Gastroesophageal sphincter (tissue), 3 donors: ENCODE measurements at regions not wholly inside any gene's neighbourhood (a gene's known extent, or its start where the extent isn't known, plus 50 kb on each side); places are given as distances from the start of the nearest gene placed in this dataset.

Source experiments
- POLR2A ChIP-seq, 2 donors: fragments of 450-650 bp; IDR thresholded peaks; one replicate each; pipeline ENCODE4 v1.6.1; 2017; ENCODE audit warnings: antibody characterized with exemption in 2 of 2, mild to moderate bottlenecking in 2 of 2, moderate library complexity in 1 of 2
- POLR2AphosphoS5 ChIP-seq: sonication (generic); formaldehyde crosslinking; IDR thresholded peaks from one replicate; pipeline ENCODE4 v1.6.1; 2017; ENCODE audit warnings: antibody characterized with exemption
- TF ChIP-seq, protein P1 (sequence below), 4 experiments: fragments of 200-600 bp in 2 of 4; fragments of 450-650 bp in 2 of 4; sonication (generic) in 1 of 4; IDR thresholded peaks; one replicate each; pipeline ENCODE4 v1.5.1; 2017 to 2019; ENCODE audit warnings: antibody characterized with exemption in 4 of 4, mild to moderate bottlenecking in 2 of 4, moderate library complexity in 2 of 4

DNA sequence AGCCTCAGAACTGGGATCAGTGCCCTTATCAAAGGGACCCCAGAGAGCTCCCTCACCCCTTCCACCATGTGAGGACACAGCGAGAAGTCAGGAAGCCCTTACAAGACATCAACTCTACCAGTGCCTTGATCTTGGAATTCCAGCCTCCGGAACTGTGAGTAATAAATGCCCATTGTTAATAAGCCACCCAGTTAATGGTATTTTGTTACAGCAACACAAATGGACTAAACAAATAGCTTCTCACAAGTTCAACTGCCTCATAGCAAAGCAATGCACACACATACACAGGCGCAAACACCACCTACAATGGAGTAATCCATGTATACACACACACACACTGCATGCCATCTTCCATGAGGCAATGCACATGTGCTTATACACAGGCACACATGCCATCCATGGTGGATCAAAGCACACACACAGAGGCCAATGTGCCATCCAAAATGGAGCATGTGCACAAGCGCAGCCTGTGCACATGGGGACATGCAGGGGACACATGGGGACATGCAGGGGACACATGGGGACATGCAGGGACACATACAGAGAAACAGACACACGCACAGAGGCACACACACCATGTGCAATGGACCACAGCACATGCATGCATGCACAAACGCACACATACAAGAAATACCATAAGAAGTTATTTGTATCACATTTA lies 137.6 kb upstream of the TBL1X start:
- TF ChIP-seq, protein P1, sequence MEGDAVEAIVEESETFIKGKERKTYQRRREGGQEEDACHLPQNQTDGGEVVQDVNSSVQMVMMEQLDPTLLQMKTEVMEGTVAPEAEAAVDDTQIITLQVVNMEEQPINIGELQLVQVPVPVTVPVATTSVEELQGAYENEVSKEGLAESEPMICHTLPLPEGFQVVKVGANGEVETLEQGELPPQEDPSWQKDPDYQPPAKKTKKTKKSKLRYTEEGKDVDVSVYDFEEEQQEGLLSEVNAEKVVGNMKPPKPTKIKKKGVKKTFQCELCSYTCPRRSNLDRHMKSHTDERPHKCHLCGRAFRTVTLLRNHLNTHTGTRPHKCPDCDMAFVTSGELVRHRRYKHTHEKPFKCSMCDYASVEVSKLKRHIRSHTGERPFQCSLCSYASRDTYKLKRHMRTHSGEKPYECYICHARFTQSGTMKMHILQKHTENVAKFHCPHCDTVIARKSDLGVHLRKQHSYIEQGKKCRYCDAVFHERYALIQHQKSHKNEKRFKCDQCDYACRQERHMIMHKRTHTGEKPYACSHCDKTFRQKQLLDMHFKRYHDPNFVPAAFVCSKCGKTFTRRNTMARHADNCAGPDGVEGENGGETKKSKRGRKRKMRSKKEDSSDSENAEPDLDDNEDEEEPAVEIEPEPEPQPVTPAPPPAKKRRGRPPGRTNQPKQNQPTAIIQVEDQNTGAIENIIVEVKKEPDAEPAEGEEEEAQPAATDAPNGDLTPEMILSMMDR (IDR thresholded peaks at IDR 0.05), result no peak
- TF ChIP-seq POLR2A (IDR thresholded peaks at IDR 0.05) (no peak), POLR2AphosphoS5 (no peak)
